ENCODE measurements at regions not wholly inside any gene's neighbourhood (a gene's known extent, or its start where the extent isn't known, plus 50 kb on each side); places are given as distances from the start of the nearest gene placed in this dataset.

DNA sequence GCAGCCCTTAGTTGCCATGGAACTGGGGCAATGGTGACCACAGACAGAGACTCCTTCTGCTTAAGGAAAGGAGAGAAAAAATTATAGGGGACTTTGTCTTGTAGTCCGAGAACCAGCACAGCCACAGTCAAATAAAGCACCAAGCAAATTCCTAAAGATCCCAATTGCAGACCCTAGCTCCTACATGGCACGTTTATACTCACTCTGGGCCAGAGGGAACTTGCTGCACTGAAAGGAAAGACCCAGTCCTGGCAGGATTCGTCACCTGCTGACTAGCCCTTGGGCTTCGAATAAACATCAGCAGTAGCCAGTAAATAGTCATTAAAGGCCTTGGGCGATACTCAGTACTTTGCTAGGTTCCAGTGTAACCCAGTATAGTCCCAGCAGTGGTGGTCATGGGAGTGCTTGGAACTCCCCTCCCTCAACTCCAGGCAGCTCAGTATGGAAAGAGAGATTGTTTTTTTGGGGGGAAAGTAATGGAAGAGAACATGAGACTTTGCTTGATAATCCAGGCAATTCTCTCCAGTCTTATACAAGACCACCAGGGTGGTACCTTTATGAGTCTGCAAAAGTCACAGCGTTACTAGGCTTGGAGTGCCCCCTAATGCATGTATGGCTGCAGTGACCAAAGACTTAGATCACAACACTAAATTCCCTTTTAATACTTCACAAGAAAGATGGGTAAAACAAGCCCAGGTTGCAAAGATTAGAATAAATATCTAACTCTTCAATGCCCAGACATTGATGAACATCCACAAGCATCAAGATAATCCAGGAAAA lies 66.4 kb upstream of the AGTR1 start:
- peak; percentile 26 for DNase-seq (ENCODE audit: low read depth)

DNA sequence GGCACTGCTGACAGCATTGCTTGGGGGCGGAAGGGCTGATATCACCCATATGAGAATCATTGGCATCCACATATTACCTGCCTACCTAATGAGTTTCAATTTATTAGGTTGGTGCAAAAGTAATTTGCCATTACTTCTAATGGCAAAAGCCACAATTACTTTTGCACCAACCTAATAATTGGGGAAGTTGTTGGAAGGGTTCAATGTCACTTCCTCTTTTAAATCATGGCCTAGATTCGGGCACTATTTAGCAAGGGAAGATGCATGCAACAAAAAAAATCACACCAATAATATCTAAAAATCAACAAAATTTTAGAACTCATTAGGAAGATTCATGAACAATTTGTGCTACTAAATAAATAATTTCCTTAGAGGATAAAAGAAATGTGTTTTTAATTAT lies 56.0 kb upstream of the AGTR1 start:
- DNase-seq (ENCODE audit: low read depth) = no peak
- TF ChIP-seq, protein P1, sequence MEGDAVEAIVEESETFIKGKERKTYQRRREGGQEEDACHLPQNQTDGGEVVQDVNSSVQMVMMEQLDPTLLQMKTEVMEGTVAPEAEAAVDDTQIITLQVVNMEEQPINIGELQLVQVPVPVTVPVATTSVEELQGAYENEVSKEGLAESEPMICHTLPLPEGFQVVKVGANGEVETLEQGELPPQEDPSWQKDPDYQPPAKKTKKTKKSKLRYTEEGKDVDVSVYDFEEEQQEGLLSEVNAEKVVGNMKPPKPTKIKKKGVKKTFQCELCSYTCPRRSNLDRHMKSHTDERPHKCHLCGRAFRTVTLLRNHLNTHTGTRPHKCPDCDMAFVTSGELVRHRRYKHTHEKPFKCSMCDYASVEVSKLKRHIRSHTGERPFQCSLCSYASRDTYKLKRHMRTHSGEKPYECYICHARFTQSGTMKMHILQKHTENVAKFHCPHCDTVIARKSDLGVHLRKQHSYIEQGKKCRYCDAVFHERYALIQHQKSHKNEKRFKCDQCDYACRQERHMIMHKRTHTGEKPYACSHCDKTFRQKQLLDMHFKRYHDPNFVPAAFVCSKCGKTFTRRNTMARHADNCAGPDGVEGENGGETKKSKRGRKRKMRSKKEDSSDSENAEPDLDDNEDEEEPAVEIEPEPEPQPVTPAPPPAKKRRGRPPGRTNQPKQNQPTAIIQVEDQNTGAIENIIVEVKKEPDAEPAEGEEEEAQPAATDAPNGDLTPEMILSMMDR (IDR thresholded peaks at IDR 0.05; ENCODE audit: insufficient read depth, low read length) = no peak
- H3K4me3 ChIP-seq (ENCODE audit: low read depth, low read length) = no peak overlapping the region

More for the DNA sequence above, 66.4 kb upstream of the AGTR1 start:
- TF ChIP-seq, protein P1 (IDR thresholded peaks at IDR 0.05; ENCODE audit: insufficient read depth, low read length) = peak; percentile 49
- H3K4me3 ChIP-seq (ENCODE audit: low read depth, low read length) = no peak overlapping the region

DNA sequence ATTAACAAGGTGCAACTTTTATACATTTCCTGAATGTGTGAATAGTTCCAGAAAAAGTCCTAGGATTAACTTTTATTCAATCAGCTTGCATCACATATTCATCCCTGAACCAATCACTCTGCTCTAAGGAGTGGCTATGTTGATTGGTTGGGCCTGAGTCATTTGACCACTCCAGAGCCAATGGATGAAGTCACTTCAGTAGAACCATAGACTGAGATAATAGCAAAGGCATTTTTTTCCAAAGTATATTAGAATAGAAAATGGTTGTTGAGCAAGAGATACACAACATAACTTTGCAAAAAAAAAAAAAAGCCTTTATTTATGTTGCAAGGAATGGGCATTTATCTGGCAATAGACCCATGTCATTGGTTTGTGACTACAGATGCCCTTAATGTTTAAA lies 55.5 kb upstream of the AGTR1 start:
- no peak overlapping the region for H3K4me3 ChIP-seq (ENCODE audit: low read depth, low read length)
- DNase-seq (ENCODE audit: low read depth) = peak; percentile 5
- TF ChIP-seq, protein P1 (IDR thresholded peaks at IDR 0.05; ENCODE audit: insufficient read depth, low read length) = no peak

- peak; percentile 10 for DNase-seq (ENCODE audit: low read depth)
- TF ChIP-seq, protein P1 (IDR thresholded peaks at IDR 0.05; ENCODE audit: insufficient read depth, low read length) = no peak
- no peak overlapping the region for H3K4me3 ChIP-seq (ENCODE audit: low read depth, low read length)
Observed at GRCh38 chr3:148642616-148643015, 55.1 kb upstream of the AGTR1 start.

DNA sequence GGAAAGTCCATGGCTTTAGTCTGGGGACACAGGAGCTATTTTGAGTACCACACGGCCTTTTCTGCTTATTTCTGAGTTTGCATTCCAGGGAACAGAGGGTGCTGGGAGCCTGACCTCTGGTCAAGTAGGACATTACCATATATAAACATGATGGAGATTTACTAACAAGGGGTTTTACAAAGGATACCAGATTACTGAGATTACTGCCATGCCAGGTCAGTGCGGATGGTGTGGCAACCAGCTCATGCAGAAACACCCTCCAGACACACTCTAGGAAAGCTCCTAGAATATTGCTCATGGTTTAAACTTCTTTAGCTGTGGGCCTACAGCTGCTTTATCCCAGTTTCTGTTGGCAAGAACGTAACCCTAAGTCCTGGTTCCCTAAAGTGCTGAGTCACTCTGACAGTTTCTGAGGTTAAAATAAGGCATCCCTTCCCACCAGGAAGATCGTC lies 54.3 kb upstream of the AGTR1 start:
- TF ChIP-seq, protein P1 (IDR thresholded peaks at IDR 0.05; ENCODE audit: insufficient read depth, low read length) = no peak
- H3K4me3 ChIP-seq (ENCODE audit: low read depth, low read length) = no peak overlapping the region
- DNase-seq (ENCODE audit: low read depth) = peak; percentile 85

DNA sequence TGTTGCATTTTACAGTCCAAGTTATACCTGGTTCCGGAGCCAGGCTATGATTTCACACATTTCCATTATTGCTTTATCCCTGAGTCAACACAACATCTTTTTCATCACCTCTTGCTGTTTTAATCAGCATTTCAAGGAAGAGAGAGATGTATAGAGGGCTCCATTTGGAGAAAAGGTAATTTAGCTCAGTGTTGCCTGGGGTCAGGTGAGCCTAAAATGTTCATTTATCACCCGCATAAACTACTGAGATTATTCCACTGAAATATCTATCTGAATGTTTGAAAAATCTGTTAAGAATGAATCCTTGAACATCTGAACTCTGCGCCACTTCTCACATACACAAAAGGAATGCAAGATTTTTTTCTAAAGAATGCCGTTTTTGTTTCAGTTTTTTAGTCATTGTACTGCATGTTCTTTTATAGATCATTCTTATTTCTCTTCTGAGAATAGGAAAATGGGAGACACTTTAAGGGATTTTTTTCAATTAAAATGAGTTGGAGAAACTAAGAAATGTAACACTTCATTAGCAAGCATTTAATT lies 51.5 kb upstream of the AGTR1 start:
- peak; percentile 23 for DNase-seq (ENCODE audit: low read depth)
- TF ChIP-seq, protein P1 (IDR thresholded peaks at IDR 0.05; ENCODE audit: insufficient read depth, low read length) = no peak
- H3K4me3 ChIP-seq (ENCODE audit: low read depth, low read length) = no peak overlapping the region

Data from fibroblast of the aortic adventitia (primary cell).